OCI-LY3 (cell line): ENCODE measurements at regions not wholly inside any gene's neighbourhood (a gene's known extent, or its start where the extent isn't known, plus 50 kb on each side); places are given as distances from the start of the nearest gene placed in this dataset.

ENCODE experiments used
- H2AFZ ChIP-seq: fragments of 200-600, 300-600 bp; shearing (Covaris generic); 2 replicates; pipeline ENCODE4 v1.6.0; 2014; ENCODE audit warnings: antibody characterized with exemption, low read depth, low read length
- H3K27ac ChIP-seq: fragments of 200-600, 300-600 bp; sonication (generic); 2 replicates; pipeline ENCODE4 v1.5.1; 2014; ENCODE audit warnings: mild to moderate bottlenecking, low read length, moderate library complexity, mixed read lengths
- H3K27me3 ChIP-seq: fragments of 200-600, 300-600 bp; sonication (generic); 2 replicates; pipeline ENCODE4 v1.6.1; 2014; ENCODE audit warnings: low read depth, low read length, mixed read lengths
- H3K36me3 ChIP-seq: fragments of 200-600, 300-600 bp; sonication (generic); replicated peaks from 2 replicates; pipeline ENCODE3; 2014; ENCODE audit warnings: low read depth, low read length, mixed read lengths
- H3K4me1 ChIP-seq: fragments of 300-600, 200-600 bp; sonication (generic); 2 replicates; pipeline ENCODE4 v1.6.1; 2014; ENCODE audit warnings: low read length, mixed read lengths
- H3K4me2 ChIP-seq: fragments of 200-600, 300-600 bp; sonication (generic); 2 replicates; pipeline ENCODE4 v1.6.1; 2014; ENCODE audit warnings: low read length, mixed read lengths
- H3K4me3 ChIP-seq: fragments of 300-600, 200-600 bp; sonication (generic); 2 replicates; pipeline ENCODE4 v1.5.1; 2014; ENCODE audit warnings: antibody characterized with exemption, mild to moderate bottlenecking, low read length, moderate library complexity
- H3K79me2 ChIP-seq: fragments of 300-600, 200-600 bp; shearing (Covaris generic); 2 replicates; pipeline ENCODE4 v1.6.1; 2014; ENCODE audit warnings: mild to moderate bottlenecking, low read length, mixed read lengths
- H3K9ac ChIP-seq: fragments of 300-600, 200-600 bp; shearing (Covaris generic); 2 replicates; pipeline ENCODE4 v1.6.0; 2014; ENCODE audit warnings: mild to moderate bottlenecking, low read length, moderate library complexity
- H3K9me3 ChIP-seq: fragments of 200-600, 300-600 bp; shearing (Covaris generic); 2 replicates; pipeline ENCODE4 v1.6.1; 2014; ENCODE audit warnings: low read length, mixed read lengths; ENCODE audit not compliant: insufficient read depth
- H4K20me1 ChIP-seq: fragments of 200-600, 300-600 bp; sonication (generic); 2 replicates; pipeline ENCODE4 v1.6.1; 2016; ENCODE audit warnings: low read length, mixed read lengths; ENCODE audit not compliant: insufficient read depth
- CTCF ChIP-seq: fragments of 200-600, 300-600 bp; sonication (generic); IDR thresholded peaks from 2 replicates; pipeline ENCODE4 v1.5.1; 2014; ENCODE audit warnings: antibody characterized with exemption, low read length, low read depth
- EZH2phosphoT487 ChIP-seq: fragments of 200-600 bp; shearing (Covaris generic); IDR thresholded peaks from 2 replicates; pipeline ENCODE4 v1.6.1; 2018; ENCODE audit warnings: antibody characterized with exemption, mixed run types, low read depth

- H3K4me3 ChIP-seq = no peak overlapping the region
- no peaks in the 10 kb centered on the region for H3K79me2 ChIP-seq
- TF ChIP-seq CTCF (no peak), EZH2phosphoT487 (no peak)
- no peaks in the 10 kb centered on the region for H3K27me3 ChIP-seq
- H3K36me3 ChIP-seq = no peaks in the 10 kb centered on the region
- H3K9ac ChIP-seq = no peak overlapping the region
- H3K4me2 ChIP-seq = no peak overlapping the region
- no peak overlapping the region for H2AFZ ChIP-seq
- no peaks in the 10 kb centered on the region for H4K20me1 ChIP-seq
- no peak overlapping the region for H3K27ac ChIP-seq
- H3K9me3 ChIP-seq = no peaks in the 10 kb centered on the region
- H3K4me1 ChIP-seq = no peaks in the 10 kb centered on the region
Observed at GRCh38 chr14:48954446-48954845, 631.7 kb downstream of the RPS29 start.

- no peaks in the 10 kb centered on the region for H3K9me3 ChIP-seq
Observed at GRCh38 chr14:48944809-48945208, 641.4 kb downstream of the RPS29 start.

GRCh38 chr14:48943913-48944312 lies 642.3 kb downstream of the RPS29 start:
- Histone ChIP-seq H3K36me3 (no peaks in the 10 kb centered on the region), H3K9ac (no peak overlapping the region), H3K27me3 (no peaks in the 10 kb centered on the region), H2AFZ (no peak overlapping the region), H3K79me2 (no peaks in the 10 kb centered on the region), H3K27ac (no peak overlapping the region), H3K4me3 (no peak overlapping the region), H4K20me1 (no peaks in the 10 kb centered on the region), H3K9me3 (no peaks in the 10 kb centered on the region), H3K4me1 (no peaks in the 10 kb centered on the region), H3K4me2 (no peak overlapping the region)
- TF ChIP-seq CTCF (no peak), EZH2phosphoT487 (no peak)

More at GRCh38 chr14:48944809-48945208, 641.4 kb downstream of the RPS29 start:
- Histone ChIP-seq H3K27ac (no peak overlapping the region), H3K9ac (no peak overlapping the region), H3K4me3 (no peak overlapping the region), H4K20me1 (no peaks in the 10 kb centered on the region), H3K36me3 (no peaks in the 10 kb centered on the region), H3K27me3 (no peaks in the 10 kb centered on the region), H3K79me2 (no peaks in the 10 kb centered on the region), H3K4me1 (no peaks in the 10 kb centered on the region), H2AFZ (no peak overlapping the region), H3K4me2 (no peak overlapping the region)
- TF ChIP-seq CTCF (no peak), EZH2phosphoT487 (no peak)

- H2AFZ ChIP-seq = no peak overlapping the region
- TF ChIP-seq EZH2phosphoT487 (no peak), CTCF (no peak)
- H3K9ac ChIP-seq = no peak overlapping the region
- H3K4me1 ChIP-seq = 0 out of 2 replicates have a peak, but pooled peaks cover 2% of the 10 kb centered on the region
- H3K27ac ChIP-seq = no peak overlapping the region
- no peaks in the 10 kb centered on the region for H3K9me3 ChIP-seq
- H3K4me3 ChIP-seq = no peak overlapping the region
- H3K27me3 ChIP-seq = no peaks in the 10 kb centered on the region
- H3K79me2 ChIP-seq = no peaks in the 10 kb centered on the region
- no peaks in the 10 kb centered on the region for H4K20me1 ChIP-seq
- no peak overlapping the region for H3K4me2 ChIP-seq
- H3K36me3 ChIP-seq = no peaks in the 10 kb centered on the region
Observed at GRCh38 chr14:48937541-48938195, 648.5 kb downstream of the RPS29 start.
